HFFc6 (cell line): ENCODE measurements at regions not wholly inside any gene's neighbourhood (a gene's known extent, or its start where the extent isn't known, plus 50 kb on each side); places are given as distances from the start of the nearest gene placed in this dataset.

Experiments used
- DNase-seq: peaks from one replicate; pipeline ENCODE4 v3.0.0-alpha.2; 2018
- H3K27ac Mint-ChIP-seq: 2 replicates; pipeline ENCODE4 v1.8.0; 2020; ENCODE audit warnings: mild to moderate bottlenecking, mixed read lengths
- H3K27me3 Mint-ChIP-seq: 2 replicates; pipeline ENCODE4 v1.8.0; 2021; ENCODE audit warnings: mild to moderate bottlenecking, moderate library complexity, mixed read lengths; ENCODE audit not compliant: insufficient read depth
- H3K36me3 Mint-ChIP-seq: 2 replicates; pipeline ENCODE4 v1.8.0; 2021; ENCODE audit warnings: low read depth, mixed read lengths
- H3K4me1 Mint-ChIP-seq: 2 replicates; pipeline ENCODE4 v1.8.0; 2020; ENCODE audit warnings: low read depth, mixed read lengths
- H3K4me3 Mint-ChIP-seq: 2 replicates; pipeline ENCODE4 v1.8.0; 2020; ENCODE audit warnings: mild to moderate bottlenecking, moderate library complexity, mixed read lengths
- H3K9me3 Mint-ChIP-seq: 2 replicates; pipeline ENCODE4 v1.8.0; 2020; ENCODE audit warnings: mild to moderate bottlenecking, mixed read lengths
- TF ChIP-seq, protein P1 (sequence below): fragments of 200-600 bp; sonication (generic); IDR thresholded peaks from 2 replicates; pipeline ENCODE4 v1.5.0; 2021; ENCODE audit warnings: antibody characterized with exemption, mild to moderate bottlenecking

DNA sequence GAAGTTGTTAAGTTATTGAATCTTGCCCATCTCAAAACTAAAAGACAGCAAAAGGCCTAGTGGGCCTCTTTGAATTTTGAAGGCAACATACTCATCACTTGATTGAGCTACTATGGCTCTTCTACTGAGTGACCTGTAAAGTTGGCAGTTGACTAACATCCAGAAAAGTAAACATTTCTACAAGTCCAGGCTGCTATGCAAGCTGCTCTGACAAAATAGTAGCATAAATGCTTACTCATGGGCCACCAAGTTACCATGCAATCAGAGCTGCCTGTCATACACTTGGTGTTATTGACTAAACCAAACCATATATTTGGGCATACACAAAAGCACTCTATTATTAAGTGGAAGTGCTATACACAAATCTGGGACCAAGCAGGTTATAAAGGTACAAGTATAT lies 148.8 kb downstream of the DDX3Y start:
- TF ChIP-seq, protein P1, sequence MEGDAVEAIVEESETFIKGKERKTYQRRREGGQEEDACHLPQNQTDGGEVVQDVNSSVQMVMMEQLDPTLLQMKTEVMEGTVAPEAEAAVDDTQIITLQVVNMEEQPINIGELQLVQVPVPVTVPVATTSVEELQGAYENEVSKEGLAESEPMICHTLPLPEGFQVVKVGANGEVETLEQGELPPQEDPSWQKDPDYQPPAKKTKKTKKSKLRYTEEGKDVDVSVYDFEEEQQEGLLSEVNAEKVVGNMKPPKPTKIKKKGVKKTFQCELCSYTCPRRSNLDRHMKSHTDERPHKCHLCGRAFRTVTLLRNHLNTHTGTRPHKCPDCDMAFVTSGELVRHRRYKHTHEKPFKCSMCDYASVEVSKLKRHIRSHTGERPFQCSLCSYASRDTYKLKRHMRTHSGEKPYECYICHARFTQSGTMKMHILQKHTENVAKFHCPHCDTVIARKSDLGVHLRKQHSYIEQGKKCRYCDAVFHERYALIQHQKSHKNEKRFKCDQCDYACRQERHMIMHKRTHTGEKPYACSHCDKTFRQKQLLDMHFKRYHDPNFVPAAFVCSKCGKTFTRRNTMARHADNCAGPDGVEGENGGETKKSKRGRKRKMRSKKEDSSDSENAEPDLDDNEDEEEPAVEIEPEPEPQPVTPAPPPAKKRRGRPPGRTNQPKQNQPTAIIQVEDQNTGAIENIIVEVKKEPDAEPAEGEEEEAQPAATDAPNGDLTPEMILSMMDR: no peak
- peak; percentile 21 for DNase-seq
- Mint-ChIP-seq H3K4me3 (no peak overlapping the region), H3K9me3 (no peaks in the 10 kb centered on the region), H3K27ac (no peak overlapping the region), H3K36me3 (no peaks in the 10 kb centered on the region; the same call in 1 of the 2 replicates), H3K4me1 (no peaks in the 10 kb centered on the region), H3K27me3 (no peaks in the 10 kb centered on the region)

DNA sequence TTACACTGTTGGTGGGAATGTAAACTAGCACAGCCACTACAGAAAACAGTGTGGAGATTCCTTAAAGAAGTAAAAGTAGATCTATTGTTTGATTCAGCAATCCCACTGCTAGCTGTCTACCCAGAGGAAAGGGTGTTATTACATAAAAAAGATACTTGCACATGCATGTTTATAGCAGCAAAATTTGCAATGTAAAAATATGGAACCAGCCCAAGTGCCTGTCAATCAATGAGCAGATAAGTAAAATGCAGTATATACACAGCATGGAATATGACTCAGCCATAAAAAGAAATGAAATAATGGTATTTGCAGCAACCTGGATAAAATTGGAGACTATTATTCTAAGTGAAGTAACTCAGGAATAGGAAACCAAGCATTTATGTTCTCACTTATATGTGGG lies 161.7 kb downstream of the DDX3Y start:
- Mint-ChIP-seq H3K36me3 (no peaks in the 10 kb centered on the region), H3K4me1 (peaks cover 28% of the 10 kb centered on the region), H3K27me3 (no peaks in the 10 kb centered on the region), H3K9me3 (no peaks in the 10 kb centered on the region), H3K27ac (no peak overlapping the region), H3K4me3 (no peak overlapping the region)
- no peak for DNase-seq
- TF ChIP-seq, protein P1: no peak

DNA sequence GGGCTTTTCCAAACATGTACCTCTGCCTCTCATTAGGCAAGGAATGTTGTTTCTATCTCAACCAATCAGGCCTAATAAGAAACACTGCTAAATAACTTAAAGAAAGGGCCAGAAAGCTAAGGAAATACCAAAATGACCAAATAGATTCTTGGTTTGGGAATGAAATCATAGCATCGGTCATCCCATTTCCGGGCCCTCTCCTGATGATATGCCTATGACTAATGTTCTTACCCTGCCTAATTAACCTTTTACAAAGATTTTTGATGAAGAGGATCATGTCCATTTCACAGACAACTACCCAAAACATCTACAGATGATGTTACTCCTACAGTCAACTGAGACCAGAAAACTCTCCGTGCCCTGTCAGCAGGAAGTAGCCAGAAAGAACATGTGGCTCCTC lies 164.0 kb downstream of the DDX3Y start:
- Mint-ChIP-seq H3K27ac (peak overlapping the region; percentile 91), H3K4me3 (peak overlapping the region; percentile 46; the same call in 1 of the 2 replicates), H3K4me1 (peaks cover 28% of the 10 kb centered on the region), H3K27me3 (no peaks in the 10 kb centered on the region), H3K9me3 (peaks cover 9% of the 10 kb centered on the region; the same call in 1 of the 2 replicates), H3K36me3 (peaks cover 5% of the 10 kb centered on the region; the same call in 1 of the 2 replicates)
- DNase-seq: peak; percentile 78
- TF ChIP-seq, protein P1: no peak

DNA sequence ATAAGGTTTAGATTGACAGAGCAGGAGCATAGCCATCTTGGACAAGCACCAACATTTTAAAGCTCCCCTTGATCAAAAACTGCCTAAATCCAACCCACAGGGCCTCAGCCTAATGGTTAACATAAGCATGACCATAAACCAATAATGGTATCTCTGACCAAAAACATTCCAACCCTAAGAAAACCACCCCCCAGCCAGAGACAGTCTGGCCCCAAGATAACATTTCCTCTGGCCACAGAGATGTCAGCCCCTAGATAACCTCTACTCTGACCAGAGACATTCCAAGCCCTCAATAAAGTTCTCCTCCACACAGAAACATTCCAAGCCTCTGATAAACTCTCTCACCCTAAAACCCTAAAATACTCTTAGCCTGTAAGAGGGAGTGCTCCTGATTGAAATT lies 164.4 kb downstream of the DDX3Y start:
- DNase-seq: no peak
- Mint-ChIP-seq H3K4me1 (peaks cover 28% of the 10 kb centered on the region), H3K36me3 (peaks cover 8% of the 10 kb centered on the region; the same call in 1 of the 2 replicates), H3K27me3 (peaks cover 2% of the 10 kb centered on the region; the same call in 1 of the 2 replicates), H3K27ac (peak overlapping the region; percentile 91), H3K9me3 (peaks cover 13% of the 10 kb centered on the region), H3K4me3 (peak overlapping the region; percentile 46)
- TF ChIP-seq, protein P1: no peak

DNA sequence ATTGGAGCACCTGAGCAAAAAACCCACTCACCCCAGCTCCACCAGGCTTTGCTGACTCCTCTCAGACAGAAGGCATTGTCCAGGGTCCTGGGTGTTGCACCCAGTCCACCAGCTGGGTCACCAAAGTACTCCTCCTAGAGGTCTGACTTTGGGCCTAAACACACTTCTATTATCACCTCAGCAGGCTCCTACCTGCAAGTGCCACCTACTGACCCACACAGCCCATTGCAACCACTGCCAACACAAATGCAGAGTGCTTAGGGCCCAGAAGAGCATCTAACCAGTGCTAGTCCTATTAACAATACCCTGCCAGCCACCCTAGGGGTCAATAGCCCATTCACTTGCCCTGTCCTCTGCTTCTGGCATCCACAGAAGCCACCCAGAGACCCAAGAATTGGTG lies 178.1 kb downstream of the DDX3Y start:
- no peaks in the 10 kb centered on the region for H3K36me3 Mint-ChIP-seq
- H3K27ac Mint-ChIP-seq: no peak overlapping the region
- TF ChIP-seq, protein P1: 0 out of 2 replicates have a peak, but pooled peaks have one; percentile 11
- H3K4me1 Mint-ChIP-seq: no peaks in the 10 kb centered on the region; the same call in 1 of the 2 replicates
- H3K4me3 Mint-ChIP-seq: no peak overlapping the region
- no peaks in the 10 kb centered on the region for H3K27me3 Mint-ChIP-seq
- no peaks in the 10 kb centered on the region for H3K9me3 Mint-ChIP-seq
- no peak for DNase-seq

DNA sequence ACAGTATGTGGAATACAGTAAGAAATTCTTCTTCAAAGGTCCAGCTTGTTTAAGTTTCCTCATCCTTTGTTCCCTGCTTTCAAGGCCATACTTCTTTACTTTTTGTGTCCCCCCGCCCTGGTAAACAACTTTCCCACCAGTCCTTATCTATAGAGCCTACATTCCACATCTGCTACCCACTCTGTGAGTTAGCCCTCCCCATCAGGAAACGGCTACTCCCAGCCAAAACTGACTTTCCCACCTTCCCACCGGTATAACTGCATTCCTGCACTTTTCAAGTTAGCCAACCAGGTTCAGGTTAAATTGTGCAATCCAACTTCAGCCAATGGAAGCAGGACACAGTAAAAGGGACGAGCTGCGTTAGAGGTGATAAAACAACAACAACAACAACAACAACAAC lies 186.9 kb downstream of the DDX3Y start:
- no peak for DNase-seq
- peaks cover 52% of the 10 kb centered on the region for H3K4me1 Mint-ChIP-seq
- H3K9me3 Mint-ChIP-seq: no peaks in the 10 kb centered on the region
- H3K36me3 Mint-ChIP-seq: no peaks in the 10 kb centered on the region
- no peaks in the 10 kb centered on the region for H3K27me3 Mint-ChIP-seq
- TF ChIP-seq, protein P1: no peak
- H3K4me3 Mint-ChIP-seq: no peak overlapping the region; the same call in 1 of the 2 replicates
- no peak overlapping the region for H3K27ac Mint-ChIP-seq
